ENCODE measurements at regions not wholly inside any gene's neighbourhood (a gene's known extent, or its start where the extent isn't known, plus 50 kb on each side); places are given as distances from the start of the nearest gene placed in this dataset.

DNA sequence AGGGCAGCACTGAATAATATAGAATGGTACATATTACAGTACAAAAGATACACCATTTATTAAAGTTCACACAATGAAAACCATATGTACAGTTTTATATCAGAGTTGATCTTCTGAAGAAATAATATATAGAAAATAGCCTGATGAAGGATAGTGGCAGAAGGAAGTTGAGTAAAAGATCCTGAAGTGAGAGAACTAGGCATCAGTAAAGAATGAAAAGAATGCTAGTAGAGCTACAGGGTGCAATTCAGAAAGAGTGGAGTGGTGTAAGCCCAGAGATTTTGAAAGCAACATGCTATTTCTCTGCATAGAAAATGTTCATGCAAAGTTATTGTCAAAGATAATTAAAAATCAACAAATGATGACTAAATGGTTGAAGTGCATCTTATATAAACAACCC, 1552.7 kb upstream of the TENM4 start:
- no peaks in the 10 kb centered on the region for H3K27me3 ChIP-seq
- no peaks in the 10 kb centered on the region for H3F3A ChIP-seq (ENCODE audit: low read depth)
- H3K4me1 ChIP-seq: peaks cover 6% of the 10 kb centered on the region
- H3K4me1 Mint-ChIP-seq: peaks cover 25% of the 10 kb centered on the region
- H3K4me3 Mint-ChIP-seq: no peak overlapping the region
- H3K36me3 Mint-ChIP-seq: no peaks in the 10 kb centered on the region
- H4K20me1 ChIP-seq (ENCODE audit: low read depth): no peaks in the 10 kb centered on the region
- H3K27ac Mint-ChIP-seq: no peak overlapping the region
- no peak overlapping the region for H3K4me3 ChIP-seq
- no peak for DNase-seq (ENCODE audit: low spot score)
- H3K9me3 ChIP-seq (ENCODE audit: low read depth): no peaks in the 10 kb centered on the region
- H2AFZ ChIP-seq (replicated peaks): no peak overlapping the region
- H3K79me2 ChIP-seq (ENCODE audit: low read depth): no peaks in the 10 kb centered on the region
- H3K9me3 Mint-ChIP-seq: peaks cover 2% of the 10 kb centered on the region
- H3K27me3 Mint-ChIP-seq (ENCODE audit: insufficient read depth, low read depth): no peaks in the 10 kb centered on the region
- H3K9ac ChIP-seq: no peak overlapping the region
- no peaks in the 10 kb centered on the region for H3K36me3 ChIP-seq
- H3K4me2 ChIP-seq: no peak overlapping the region
- no peak for TF ChIP-seq EZH2 (IDR thresholded peaks at IDR 0.05)
- no peak for TF ChIP-seq CTCF (IDR thresholded peaks at IDR 0.05)
- TF ChIP-seq EZH2phosphoT487 (IDR thresholded peaks at IDR 0.05): no peak
- no peak overlapping the region for H3K27ac ChIP-seq

DNA sequence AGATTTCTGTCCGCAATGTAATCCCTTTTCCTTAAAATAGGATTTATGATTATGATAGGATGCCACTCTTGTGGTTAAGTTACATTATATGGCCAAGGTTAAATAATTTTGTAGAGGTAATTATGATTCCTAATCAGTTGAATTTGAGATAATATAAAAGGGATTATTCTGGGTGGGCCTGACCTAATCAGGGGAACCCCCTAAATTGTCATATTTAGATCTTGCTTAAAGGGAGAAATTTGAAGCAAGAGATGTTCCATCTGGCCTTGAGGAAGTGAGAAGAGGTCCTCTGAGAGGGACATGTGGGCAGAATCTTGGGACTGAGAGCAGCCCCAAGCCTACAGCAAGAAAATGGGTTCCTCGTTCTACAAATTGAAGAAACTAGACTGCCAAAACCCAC, 1550.1 kb upstream of the TENM4 start:
- Histone ChIP-seq H3F3A (ENCODE audit: low read depth) (no peaks in the 10 kb centered on the region), H4K20me1 (ENCODE audit: low read depth) (no peaks in the 10 kb centered on the region), H3K4me2 (no peak overlapping the region), H3K27me3 (no peaks in the 10 kb centered on the region), H3K36me3 (no peaks in the 10 kb centered on the region), H3K4me1 (peaks cover 6% of the 10 kb centered on the region), H3K9ac (no peak overlapping the region), H3K27ac (no peak overlapping the region), H3K9me3 (ENCODE audit: low read depth) (no peaks in the 10 kb centered on the region), H3K79me2 (ENCODE audit: low read depth) (no peaks in the 10 kb centered on the region), H2AFZ (replicated peaks) (no peak overlapping the region), H3K4me3 (no peak overlapping the region)
- Mint-ChIP-seq H3K36me3 (no peaks in the 10 kb centered on the region), H3K4me1 (peaks cover 20% of the 10 kb centered on the region), H3K27me3 (ENCODE audit: insufficient read depth, low read depth) (peaks cover 2% of the 10 kb centered on the region), H3K9me3 (peaks cover 2% of the 10 kb centered on the region), H3K4me3 (no peak overlapping the region), H3K27ac (no peak overlapping the region)
- no peak for DNase-seq (ENCODE audit: low spot score)
- TF ChIP-seq EZH2 (IDR thresholded peaks at IDR 0.05) (no peak), CTCF (IDR thresholded peaks at IDR 0.05) (no peak), EZH2phosphoT487 (IDR thresholded peaks at IDR 0.05) (no peak)

- Mint-ChIP-seq H3K36me3 (no peaks in the 10 kb centered on the region), H3K4me1 (peaks cover 12% of the 10 kb centered on the region), H3K27ac (no peak overlapping the region), H3K27me3 (ENCODE audit: insufficient read depth, low read depth) (peaks cover 2% of the 10 kb centered on the region), H3K4me3 (no peak overlapping the region), H3K9me3 (peaks cover 2% of the 10 kb centered on the region)
- Histone ChIP-seq H2AFZ (replicated peaks) (no peak overlapping the region), H3K4me2 (no peak overlapping the region), H3K4me1 (no peaks in the 10 kb centered on the region), H3K27me3 (no peaks in the 10 kb centered on the region), H3K9ac (no peak overlapping the region), H3F3A (ENCODE audit: low read depth) (no peaks in the 10 kb centered on the region), H3K4me3 (no peak overlapping the region), H3K36me3 (no peaks in the 10 kb centered on the region), H3K27ac (no peak overlapping the region), H3K9me3 (ENCODE audit: low read depth) (no peaks in the 10 kb centered on the region), H3K79me2 (ENCODE audit: low read depth) (no peaks in the 10 kb centered on the region), H4K20me1 (ENCODE audit: low read depth) (no peaks in the 10 kb centered on the region)
- DNase-seq (ENCODE audit: low spot score): no peak
- TF ChIP-seq EZH2phosphoT487 (IDR thresholded peaks at IDR 0.05): no peak
- TF ChIP-seq CTCF (IDR thresholded peaks at IDR 0.05): no peak
- TF ChIP-seq EZH2 (IDR thresholded peaks at IDR 0.05): no peak
These were observed 1546.3 kb upstream of the TENM4 start for GRCh38 chr11:80987171-80987570.

Measured in neural progenitor cell (in vitro differentiated cells).